Neural progenitor cell (in vitro differentiated cells): ENCODE measurements at regions not wholly inside any gene's neighbourhood (a gene's known extent, or its start where the extent isn't known, plus 50 kb on each side); places are given as distances from the start of the nearest gene placed in this dataset.

ENCODE experiments used
- EZH2 ChIP-seq: fragments of 200-600 bp; sonication (generic); IDR thresholded peaks from 2 replicates; pipeline ENCODE4 v1.6.1; 2017; ENCODE audit warnings: antibody characterized with exemption, mild to moderate bottlenecking, moderate library complexity
- EZH2phosphoT487 ChIP-seq: fragments of 200-600 bp; sonication (generic); IDR thresholded peaks from 2 replicates; pipeline ENCODE4 v1.6.1; 2017; ENCODE audit warnings: antibody characterized with exemption
- TF ChIP-seq, protein P1 (sequence below): fragments of 200-600 bp; sonication (generic); IDR thresholded peaks from 2 replicates; pipeline ENCODE4 v1.5.1; 2017; ENCODE audit warnings: antibody characterized with exemption, mild to moderate bottlenecking

DNA sequence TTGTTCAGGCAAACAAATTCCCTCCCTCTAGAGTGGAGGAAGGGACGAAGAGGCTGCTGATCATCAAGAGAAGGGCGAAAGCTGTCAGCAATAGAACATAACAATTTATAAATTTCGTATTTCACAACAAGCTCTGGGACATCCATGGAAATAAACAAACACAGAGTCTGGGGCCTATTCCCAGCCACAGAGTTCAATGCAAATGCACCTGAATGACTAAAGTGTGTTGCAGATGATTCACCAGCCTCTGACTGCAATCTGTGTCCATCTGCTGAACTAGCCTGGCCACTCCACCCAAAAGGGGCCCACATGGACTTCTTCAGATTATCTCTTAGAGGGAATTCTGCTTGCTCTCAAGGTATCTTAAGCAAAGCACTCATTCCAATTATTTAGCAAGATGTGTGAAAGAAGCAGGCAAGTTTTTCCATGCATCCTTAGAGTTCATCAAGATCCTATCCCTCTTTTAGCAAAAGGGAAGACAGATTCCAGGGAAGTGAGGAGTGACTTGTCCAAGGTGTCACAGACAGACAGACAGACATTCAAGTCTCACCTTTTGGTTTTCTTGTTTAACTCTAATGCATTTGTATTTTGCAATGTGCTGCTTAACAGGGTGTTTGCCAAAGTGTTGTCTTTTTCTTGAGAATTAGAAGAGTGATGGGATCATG, 307.8 kb upstream of the PAPPA start:
- TF ChIP-seq, protein P1, sequence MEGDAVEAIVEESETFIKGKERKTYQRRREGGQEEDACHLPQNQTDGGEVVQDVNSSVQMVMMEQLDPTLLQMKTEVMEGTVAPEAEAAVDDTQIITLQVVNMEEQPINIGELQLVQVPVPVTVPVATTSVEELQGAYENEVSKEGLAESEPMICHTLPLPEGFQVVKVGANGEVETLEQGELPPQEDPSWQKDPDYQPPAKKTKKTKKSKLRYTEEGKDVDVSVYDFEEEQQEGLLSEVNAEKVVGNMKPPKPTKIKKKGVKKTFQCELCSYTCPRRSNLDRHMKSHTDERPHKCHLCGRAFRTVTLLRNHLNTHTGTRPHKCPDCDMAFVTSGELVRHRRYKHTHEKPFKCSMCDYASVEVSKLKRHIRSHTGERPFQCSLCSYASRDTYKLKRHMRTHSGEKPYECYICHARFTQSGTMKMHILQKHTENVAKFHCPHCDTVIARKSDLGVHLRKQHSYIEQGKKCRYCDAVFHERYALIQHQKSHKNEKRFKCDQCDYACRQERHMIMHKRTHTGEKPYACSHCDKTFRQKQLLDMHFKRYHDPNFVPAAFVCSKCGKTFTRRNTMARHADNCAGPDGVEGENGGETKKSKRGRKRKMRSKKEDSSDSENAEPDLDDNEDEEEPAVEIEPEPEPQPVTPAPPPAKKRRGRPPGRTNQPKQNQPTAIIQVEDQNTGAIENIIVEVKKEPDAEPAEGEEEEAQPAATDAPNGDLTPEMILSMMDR, result no peak
- TF ChIP-seq EZH2 (no peak), EZH2phosphoT487 (no peak)
